HG03432 (cell line): ENCODE measurements at regions not wholly inside any gene's neighbourhood (a gene's known extent, or its start where the extent isn't known, plus 50 kb on each side); places are given as distances from the start of the nearest gene placed in this dataset.

Experiments
- ATAC-seq: cut with Tn5 transposase; IDR thresholded peaks from one replicate; pipeline ENCODE4 v1.9.1; 2021; ENCODE audit warnings: mild to moderate bottlenecking, moderate library complexity; ENCODE audit not compliant: unreplicated experiment

DNA sequence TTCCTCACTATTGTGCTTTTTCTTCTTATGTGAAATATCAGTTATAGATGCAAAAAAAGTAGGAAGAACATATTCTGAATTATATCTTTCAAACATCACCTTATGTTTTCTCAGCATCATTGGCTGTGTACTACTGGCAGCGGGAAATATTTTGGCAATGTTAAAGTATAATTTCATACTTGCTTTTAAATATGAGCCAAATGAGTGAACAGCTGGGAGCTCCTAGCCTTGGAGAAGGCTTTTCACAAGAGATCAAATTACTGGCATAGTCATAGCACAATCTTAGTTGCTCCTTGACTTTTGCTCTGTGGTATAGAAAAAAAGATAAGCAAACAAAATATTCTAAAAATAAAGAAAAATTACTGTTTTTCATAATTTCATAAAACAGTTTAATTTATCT is 1575.8 kb upstream of the PABPC4L start:
- no peak for ATAC-seq

DNA sequence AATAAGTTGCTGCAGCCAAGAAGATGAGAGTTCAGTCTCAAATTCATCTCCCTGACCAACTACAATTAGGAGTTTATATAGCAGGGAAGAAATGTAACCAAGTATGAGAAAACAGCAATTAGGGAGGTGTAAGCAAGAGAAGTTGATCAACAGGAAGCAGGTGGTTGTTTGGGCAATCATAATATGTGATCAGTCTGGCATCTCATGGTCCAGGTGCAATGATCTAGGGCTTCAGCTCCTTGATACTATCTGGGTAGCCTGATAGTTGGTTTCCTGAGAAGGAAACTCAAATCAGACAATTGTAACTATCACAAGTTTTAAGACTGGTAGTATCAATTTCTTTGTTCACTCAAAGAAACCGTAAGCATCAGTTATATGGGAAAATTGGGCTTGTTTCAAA is 1574.3 kb upstream of the PABPC4L start:
- ATAC-seq: no peak

DNA sequence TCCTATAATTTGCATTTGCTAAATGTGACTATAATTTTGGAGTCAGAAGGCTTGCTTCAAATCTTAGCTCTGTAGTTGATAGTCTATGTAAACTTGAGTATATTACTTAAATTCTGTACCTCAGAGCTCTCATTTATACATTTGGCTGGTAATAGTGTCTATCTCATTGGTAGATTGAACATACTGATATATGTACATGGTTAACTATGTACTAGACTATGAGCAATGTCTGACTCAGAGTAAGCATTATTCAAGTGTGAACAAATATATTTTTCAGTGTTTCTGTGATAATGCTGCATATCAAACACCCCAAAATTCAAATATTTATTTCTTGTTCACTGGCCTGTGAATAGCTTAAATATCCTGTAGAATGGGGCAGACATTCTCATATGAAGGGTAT is 1568.9 kb upstream of the PABPC4L start:
- no peak for ATAC-seq

DNA sequence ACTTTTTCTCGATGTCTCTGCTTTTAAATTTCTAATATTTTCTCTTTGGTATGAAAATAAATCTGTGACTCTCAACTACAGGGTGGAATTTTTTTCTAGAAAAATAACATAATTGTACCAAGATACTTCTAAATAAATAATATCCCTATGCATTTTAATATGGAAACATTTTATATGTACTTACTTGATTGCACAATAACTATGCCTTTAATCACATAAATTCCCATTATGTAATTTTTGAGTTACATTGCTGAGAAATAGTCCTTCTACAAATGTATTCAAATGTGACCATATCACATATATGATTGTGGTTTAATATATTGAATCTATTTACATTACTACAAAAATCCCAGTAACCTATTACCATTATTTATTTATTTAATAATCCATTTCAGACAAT is 1543.3 kb upstream of the PABPC4L start:
- ATAC-seq: no peak

DNA sequence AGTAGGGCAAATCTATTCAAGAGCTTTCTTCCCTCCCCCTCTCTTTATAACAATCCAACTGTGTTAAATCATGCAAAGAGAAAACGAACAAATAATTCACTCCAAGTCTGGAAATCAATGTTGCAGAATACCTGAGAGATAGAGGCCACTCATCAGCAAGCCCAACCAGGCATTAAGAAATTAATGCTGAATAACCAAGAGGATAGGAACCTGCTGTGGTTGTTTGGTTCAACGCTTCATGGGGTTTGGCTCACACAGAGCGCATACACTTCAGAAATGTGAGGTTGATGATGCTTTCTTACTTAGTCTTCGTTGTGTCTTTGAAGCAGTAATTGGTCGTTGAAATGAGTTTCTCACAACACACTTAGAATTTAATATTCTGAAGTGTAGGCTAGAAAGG is 1540.0 kb upstream of the PABPC4L start:
- no peak for ATAC-seq

DNA sequence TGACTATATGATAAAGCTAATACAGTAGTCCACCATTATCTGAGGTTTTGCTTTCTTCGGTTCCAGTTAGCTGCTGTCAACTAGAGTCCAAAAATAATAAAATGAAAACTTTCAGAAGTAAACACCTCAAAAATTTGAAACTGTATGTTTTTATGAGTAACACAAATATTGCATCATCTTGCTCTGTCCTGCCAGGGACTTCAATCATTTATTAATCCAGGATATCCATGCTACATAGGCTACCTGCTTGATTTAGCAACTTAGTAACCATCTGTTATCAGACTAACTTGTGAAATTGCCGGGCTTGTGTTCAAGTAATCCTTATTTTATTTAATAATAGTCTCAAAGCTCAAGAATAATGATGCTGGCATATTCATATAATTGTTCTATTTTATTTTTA is 1537.8 kb upstream of the PABPC4L start:
- no peak for ATAC-seq

DNA sequence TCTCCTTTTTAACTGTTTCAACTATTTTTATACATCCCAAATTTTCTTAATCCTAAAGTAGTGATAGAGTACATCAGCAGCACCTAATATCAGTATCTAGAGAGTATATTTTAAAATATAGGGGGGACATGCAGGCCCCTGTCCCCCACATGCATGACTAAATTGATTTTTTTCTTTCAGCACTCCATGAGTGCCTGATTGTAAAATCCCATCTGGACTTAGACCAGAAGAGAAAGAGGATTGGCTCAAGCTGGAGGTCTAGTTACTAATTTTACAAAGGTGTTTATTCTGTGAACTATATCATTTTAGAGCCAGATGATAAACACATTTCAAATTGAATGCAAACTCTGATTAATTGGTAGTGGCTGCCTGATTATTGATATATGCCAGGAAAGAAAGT is 1533.9 kb upstream of the PABPC4L start:
- no peak for ATAC-seq

DNA sequence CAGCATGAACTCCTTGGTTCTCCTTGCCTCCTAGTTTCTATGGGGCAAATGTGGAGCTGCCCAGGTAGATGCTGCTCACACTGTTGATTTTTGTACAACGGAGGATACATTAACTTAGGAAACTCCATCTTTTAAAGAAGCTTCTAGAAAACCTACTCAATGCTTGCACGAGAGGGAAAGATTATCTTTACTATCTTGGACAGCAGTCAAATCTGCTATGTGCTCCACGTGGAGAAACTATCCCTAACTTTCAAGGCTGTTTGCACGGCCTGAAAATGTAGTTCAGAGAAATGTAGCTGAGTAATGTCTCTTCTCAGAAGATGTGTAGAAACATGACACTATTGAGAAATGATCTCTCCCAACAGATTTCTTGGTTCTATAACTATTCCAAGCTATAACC is 1530.9 kb upstream of the PABPC4L start:
- ATAC-seq: no peak

DNA sequence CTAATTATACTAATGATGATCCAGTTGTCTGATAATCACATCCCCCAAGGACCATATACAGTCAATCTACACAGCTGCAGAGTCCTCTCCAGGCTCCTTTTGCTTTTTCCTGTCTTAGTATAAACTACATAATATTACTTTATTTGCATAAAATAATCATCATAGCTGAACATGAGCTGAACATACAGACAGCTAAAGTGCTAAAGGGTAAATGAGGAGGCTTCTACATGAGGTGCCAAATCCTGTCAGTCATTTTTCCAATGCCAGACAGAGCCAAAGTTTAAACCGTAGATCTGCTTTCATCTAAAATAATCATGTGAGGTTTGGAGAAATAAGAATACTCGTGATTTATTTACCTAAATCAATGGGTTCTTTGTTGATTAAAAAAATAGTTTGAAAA is 1530.1 kb upstream of the PABPC4L start:
- no peak for ATAC-seq

DNA sequence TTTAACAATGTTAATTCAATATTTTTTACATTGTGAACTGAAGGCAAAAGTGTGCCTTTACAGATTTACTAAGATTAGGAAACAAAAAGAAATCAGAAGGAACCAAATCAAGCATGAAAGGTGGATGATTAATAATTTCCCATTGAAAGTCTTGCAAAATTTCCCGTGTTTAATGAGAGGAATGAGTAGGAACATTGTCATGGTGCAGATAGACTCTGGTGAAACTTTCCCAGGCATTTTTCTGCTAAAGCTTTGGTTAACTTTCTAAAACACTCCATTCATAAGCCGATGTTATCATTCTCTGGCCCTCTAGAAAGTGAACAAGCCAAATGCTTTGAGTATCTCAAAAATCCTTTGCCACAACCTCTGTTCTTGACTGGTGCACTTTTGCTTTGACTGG is 1522.8 kb upstream of the PABPC4L start:
- no peak for ATAC-seq

DNA sequence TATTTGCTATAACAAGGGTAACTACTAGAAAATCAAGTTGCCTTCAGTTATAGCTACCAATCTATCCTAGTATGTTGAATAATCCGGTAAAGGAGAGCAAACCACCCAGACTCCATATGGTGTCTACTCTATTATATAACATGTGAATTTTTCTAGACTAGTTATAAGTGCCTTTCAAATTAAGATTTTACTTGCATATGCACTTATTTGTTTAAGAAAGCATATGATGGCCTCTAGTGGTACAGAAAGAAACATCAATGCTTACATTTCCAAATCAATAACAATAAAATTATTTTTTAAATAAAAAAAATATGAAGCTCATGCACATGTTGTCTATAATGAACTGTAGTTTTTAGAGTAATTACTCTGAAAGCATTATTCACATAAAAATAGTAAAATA is 1516.4 kb upstream of the PABPC4L start:
- no peak for ATAC-seq

DNA sequence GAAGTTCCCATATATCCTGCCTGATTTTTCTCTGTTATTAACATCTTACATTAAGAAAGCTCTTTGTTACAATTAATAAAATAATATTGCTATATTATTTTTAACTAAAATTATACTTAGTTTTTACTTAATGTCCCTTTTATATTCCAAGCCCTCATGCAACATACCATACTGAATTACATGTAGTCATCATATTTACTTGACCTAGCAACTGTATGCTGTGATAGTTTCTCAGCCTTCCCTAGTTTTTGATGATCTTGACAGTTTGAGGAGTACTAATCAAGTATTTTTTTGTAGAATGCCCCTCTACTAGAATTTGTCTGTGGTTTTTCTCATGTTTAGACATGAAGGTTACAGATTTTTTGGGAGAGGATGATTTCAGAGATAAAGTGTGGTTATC is 1503.8 kb upstream of the PABPC4L start:
- ATAC-seq: no peak

DNA sequence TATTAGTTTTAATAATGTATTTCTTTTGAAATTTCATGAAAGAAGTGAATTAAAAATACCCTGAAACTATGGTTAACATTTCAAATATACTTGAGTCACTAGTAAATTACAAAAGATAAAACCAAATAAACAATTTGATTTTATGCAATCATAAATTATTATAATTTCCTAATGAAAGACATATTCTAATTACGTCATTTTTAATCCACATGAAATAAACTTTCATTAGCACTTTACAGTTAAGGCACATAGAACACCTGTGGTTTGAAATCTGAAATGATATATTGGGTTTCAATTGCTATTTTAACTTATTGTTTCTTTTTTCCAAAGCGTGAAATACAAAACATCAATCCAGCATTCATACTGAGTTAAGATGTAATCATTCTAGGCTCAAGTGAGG is 1492.5 kb upstream of the PABPC4L start:
- ATAC-seq: no peak

DNA sequence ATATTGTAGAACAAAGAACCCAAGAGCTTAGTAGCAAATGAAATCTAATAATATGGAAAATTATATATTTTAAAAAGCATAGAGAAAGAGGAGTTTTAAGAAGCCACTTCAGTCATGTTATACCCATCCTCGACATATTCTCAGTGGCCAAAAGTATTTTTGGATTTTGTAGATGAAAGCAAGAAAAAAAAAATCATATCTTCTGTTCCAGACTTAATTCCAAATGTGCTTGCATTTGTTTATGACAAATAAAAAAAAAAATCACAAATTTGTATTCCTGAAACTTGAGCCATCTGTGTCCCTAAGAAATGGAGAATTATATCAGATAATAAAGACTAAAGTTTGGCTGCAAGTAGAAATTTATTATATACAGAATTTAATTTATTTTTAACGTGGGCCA is 1482.4 kb upstream of the PABPC4L start:
- no peak for ATAC-seq

DNA sequence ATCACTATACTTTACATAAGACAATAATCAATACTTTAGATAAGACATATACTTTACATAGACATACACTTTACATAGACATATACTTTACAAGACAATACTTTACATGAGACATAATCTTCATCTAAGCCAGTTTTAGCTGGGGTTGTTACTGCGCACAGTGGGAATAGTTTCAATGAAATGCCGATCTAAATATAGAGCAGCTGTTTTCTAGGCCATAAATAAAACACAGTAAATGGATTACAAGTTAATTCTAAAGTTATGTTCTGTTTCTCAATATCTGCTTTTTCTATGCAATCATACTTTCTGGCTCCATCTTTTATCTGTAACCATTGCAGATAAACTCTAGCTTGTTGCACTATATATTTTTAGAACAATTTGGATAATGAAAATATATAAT is 1470.6 kb upstream of the PABPC4L start:
- ATAC-seq: no peak

DNA sequence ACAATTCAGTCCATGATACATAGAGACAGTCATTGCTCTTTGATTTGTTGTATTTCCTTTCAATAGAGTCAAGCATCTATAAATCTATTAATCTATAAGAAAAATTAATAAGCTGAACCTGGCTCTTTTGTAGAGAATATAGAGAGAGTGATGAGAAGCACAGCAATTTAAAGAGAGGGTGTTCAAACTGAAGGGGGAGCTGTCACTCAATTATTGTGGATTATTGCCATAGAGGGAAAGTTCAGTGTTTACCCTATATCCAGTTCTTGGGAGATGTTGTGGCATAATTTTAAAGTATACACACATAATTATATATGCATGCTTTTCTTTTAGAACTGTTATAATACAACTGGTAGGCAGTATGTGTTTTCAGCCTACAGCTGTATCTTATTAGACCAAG is 1469.0 kb upstream of the PABPC4L start:
- no peak for ATAC-seq
